AG09309 (cell line): ENCODE measurements at regions not wholly inside any gene's neighbourhood (a gene's known extent, or its start where the extent isn't known, plus 50 kb on each side); places are given as distances from the start of the nearest gene placed in this dataset.

ENCODE experiments used
- DNase-seq: peaks from one replicate; pipeline ENCODE4 v3.0.0-alpha.2; 2010; ENCODE audit warnings: low read depth
- H3K4me3 ChIP-seq: 2 replicates; pipeline ENCODE4 v1.5.1; 2011; ENCODE audit warnings: mild to moderate bottlenecking, low read depth, low read length, moderate library complexity; ENCODE audit not compliant: control insufficient read depth
- CTCF ChIP-seq: IDR thresholded peaks from 2 replicates; pipeline ENCODE4 v1.5.1; 2011; ENCODE audit warnings: mild to moderate bottlenecking, low read depth, low read length, inconsistent platforms; ENCODE audit not compliant: insufficient read depth, control insufficient read depth; ENCODE audit errors: missing control alignments

- H3K4me3 ChIP-seq: no peak overlapping the region
- no peak for DNase-seq
- TF ChIP-seq CTCF: no peak
Measured at GRCh38 chr3:64848127-64848800, 160.5 kb upstream of the ADAMTS9 start.

GRCh38 chr3:64844558-64844957 lies 156.8 kb upstream of the ADAMTS9 start:
- H3K4me3 ChIP-seq: no peak overlapping the region
- no peak for TF ChIP-seq CTCF
- no peak for DNase-seq

DNA sequence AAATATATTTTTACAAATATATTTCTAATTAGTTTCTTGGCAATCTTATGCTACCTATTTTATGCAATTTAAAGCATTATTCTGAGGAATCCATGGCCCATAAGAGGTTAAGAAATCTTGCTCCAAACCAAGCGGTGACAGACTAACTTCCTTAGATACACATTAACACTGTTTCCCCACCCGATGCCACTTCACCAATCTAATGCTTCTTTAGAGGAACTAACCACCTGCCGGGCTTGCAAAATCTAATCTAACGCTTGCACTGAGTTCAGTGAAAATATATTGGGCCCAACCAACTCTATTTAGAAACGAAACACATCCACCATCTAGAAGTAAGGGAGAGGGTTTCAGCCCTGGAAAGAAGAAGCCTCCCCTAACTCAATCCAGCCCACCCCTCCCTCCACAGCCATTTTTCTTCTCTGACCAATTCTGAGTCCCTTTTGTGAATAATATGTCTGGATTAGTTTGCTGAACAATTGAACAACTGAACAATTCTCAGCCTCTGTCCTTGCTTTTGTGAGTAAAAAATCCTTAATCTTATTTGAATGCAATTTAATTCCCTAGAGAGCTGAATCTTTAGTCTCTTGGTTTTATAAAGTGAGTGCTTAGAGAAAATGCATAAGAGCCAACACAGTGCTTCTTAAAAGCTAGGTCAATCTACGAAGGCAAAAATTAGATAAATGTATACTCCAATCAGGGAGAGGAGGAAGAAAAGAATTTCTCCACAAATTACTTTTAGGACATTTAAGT lies 150.4 kb upstream of the ADAMTS9 start:
- no peak for DNase-seq
- TF ChIP-seq CTCF: no peak
- no peak overlapping the region for H3K4me3 ChIP-seq

DNA sequence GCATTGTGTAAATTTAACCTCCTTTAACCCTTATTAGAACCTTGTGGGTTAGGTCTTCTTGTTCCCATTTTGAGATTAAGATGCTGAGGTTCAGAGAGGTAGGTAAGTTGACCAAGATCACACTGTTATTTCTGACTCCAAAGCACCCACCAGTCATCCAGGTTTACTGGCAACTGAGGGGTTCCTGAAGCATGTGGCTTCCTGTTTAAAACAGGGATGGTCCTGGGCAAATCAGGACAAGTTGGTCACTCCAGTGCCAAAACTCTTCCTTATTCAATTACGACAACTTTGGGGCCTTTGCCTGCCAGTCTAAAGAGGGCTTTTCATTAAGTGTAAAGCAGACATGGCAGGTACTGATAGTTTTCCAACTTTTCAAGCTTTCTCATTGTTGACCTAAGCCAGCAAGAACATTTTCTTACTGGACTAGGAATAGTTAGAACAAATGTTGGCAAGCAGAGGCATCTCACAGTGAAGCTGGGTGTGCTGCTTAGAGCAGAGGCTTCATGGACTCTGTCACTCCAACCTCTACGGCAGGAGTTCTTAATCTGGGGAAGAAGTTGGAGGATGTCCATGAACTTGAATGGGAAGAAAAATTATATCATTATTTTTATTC lies 149.4 kb upstream of the ADAMTS9 start:
- no peak for DNase-seq
- TF ChIP-seq CTCF: no peak
- H3K4me3 ChIP-seq: no peak overlapping the region

GRCh38 chr3:64836097-64836496 lies 148.3 kb upstream of the ADAMTS9 start:
- no peak for DNase-seq
- H3K4me3 ChIP-seq: no peak overlapping the region
- TF ChIP-seq CTCF: no peak

GRCh38 chr3:64832098-64832497 lies 144.3 kb upstream of the ADAMTS9 start:
- DNase-seq: no peak
- H3K4me3 ChIP-seq: no peak overlapping the region
- TF ChIP-seq CTCF: no peak
